GM20000 (cell line): ENCODE measurements at regions not wholly inside any gene's neighbourhood (a gene's known extent, or its start where the extent isn't known, plus 50 kb on each side); places are given as distances from the start of the nearest gene placed in this dataset.

ENCODE experiments used
- DNase-seq: peaks from one replicate; pipeline ENCODE4 v3.0.0; 2012; ENCODE audit warnings: low spot score
- TF ChIP-seq, protein P1 (sequence below): IDR thresholded peaks from 2 replicates; pipeline ENCODE4 v1.5.1; 2012; ENCODE audit warnings: mild to moderate bottlenecking, control low read depth; ENCODE audit errors: extremely low read depth, missing control alignments

DNA sequence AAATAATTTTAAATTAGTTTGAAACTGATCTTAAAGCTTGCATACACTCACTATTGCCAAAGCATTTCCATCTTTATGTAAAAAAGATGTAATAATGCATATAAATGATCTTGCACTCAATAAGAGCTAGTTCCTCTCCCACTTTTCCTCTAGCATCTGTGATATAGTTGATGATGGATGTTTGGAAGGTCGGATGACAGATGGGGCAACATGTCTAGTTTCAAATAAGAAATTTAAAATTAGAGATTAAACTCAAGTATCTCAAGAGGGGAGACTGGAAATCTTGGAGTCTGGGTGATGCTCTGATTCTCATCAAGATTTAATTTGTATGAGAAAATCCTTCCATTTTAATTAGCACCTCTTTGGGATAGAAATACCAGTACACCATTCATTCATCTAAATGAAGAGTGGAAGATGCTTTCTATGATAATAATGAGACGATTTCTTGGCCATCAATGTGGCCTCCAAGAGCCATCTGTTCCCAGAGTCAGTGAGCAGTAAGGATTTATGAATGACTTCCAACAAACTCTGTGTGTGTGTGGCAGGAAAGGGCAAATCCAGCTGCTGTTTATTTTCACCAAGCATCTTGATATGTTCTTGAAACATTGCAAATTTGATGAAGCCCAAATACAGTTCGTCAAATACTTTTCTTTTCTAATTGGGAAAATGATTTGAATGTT, 616.3 kb upstream of the CDH8 start:
- TF ChIP-seq, protein P1, sequence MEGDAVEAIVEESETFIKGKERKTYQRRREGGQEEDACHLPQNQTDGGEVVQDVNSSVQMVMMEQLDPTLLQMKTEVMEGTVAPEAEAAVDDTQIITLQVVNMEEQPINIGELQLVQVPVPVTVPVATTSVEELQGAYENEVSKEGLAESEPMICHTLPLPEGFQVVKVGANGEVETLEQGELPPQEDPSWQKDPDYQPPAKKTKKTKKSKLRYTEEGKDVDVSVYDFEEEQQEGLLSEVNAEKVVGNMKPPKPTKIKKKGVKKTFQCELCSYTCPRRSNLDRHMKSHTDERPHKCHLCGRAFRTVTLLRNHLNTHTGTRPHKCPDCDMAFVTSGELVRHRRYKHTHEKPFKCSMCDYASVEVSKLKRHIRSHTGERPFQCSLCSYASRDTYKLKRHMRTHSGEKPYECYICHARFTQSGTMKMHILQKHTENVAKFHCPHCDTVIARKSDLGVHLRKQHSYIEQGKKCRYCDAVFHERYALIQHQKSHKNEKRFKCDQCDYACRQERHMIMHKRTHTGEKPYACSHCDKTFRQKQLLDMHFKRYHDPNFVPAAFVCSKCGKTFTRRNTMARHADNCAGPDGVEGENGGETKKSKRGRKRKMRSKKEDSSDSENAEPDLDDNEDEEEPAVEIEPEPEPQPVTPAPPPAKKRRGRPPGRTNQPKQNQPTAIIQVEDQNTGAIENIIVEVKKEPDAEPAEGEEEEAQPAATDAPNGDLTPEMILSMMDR = no peak
- DNase-seq = no peak

DNA sequence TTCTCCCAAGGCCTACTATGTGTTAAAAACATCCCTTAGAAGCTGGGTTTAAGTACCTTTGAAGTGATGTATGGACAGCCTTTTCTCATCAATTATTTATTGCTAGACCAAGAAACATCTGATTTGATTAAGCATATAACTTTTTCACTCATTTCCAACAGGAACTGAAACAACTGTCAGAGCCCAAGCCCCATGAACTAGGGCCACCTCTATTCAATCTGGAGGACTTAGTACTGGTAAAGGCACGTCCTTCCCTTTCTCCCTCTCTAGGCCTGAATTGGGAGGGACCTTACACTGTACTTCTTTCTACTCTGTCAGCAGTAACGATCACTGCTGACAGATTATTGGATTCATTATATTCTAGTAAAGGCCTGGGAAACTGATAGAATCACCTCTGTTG, 612.0 kb upstream of the CDH8 start:
- no peak for DNase-seq
- TF ChIP-seq, protein P1 = no peak

DNA sequence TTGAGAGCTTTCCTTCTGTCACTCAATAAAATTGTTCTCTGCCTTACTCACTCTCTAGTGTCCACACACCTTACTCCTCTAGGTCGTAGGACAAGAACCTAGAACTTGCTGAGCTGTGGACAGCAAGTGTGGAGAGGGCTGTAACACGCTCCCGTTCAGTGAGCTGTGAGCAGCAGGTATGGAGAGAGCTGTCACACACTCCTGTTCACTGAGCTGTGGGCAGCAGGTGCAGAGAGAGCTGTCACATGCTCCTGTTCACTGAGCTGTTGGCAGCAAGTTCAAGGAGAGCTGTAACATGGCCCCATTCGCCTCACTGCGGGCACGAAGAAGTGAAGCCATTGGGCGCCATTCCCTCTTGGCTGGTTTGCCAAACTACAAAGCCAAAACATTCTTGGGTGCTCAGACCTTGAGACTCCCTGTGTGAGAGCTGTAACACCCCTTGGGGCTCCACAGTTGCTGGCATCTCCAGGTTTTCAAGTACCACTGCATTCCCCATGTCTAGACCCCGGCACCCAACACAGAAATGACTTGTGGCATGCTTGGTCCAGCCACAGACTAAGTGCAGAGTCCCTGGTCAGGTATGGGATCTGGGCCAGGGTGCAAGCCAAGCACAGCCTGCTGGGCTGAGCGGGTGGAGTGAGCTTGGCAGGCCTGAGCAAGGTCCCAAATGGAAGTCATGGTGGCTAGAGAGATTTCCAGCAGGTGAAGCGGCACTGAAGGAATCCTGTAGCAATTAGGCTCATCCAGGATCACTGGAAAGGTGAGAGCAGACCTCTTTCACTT, 608.0 kb upstream of the CDH8 start:
- no peak for DNase-seq
- TF ChIP-seq, protein P1 = no peak

DNA sequence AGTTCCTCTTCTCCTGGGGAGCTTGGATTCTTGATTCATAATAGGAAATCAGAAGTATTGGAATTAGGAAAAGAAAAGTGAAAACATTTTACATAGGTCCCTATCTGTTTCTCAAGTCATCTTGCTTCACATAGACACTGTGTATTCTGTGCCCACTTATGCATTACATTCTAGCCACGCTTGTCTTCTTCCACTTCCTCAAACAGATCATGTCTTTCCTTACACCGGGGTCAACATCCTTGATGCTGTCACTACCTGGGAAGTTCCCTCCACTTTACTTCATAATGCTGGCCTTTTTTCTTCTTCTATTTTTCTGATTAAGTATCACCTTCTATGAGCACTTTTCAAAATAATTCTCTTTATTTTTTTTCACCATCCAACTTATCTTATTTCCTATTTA, 606.4 kb upstream of the CDH8 start:
- DNase-seq = no peak
- TF ChIP-seq, protein P1 = no peak

DNA sequence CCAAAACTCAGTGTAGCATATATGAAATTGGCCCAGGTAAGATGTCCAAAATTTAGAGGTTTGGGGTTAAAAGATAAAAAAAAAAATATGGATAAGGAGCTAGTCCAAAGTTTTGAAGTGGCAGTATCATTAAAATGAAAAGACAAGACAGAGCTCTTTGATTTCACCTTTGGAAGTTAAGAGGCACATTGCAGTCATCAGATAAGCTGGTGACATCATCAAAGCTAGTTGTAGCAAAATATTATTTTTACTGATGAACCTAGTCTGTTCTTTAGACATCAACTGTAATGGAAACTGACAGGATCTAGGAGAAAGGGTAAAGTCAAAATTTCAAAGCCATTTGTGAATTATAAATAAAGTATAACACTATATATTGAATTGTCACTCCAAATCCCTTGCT, 603.7 kb upstream of the CDH8 start:
- DNase-seq = no peak
- TF ChIP-seq, protein P1 = no peak

DNA sequence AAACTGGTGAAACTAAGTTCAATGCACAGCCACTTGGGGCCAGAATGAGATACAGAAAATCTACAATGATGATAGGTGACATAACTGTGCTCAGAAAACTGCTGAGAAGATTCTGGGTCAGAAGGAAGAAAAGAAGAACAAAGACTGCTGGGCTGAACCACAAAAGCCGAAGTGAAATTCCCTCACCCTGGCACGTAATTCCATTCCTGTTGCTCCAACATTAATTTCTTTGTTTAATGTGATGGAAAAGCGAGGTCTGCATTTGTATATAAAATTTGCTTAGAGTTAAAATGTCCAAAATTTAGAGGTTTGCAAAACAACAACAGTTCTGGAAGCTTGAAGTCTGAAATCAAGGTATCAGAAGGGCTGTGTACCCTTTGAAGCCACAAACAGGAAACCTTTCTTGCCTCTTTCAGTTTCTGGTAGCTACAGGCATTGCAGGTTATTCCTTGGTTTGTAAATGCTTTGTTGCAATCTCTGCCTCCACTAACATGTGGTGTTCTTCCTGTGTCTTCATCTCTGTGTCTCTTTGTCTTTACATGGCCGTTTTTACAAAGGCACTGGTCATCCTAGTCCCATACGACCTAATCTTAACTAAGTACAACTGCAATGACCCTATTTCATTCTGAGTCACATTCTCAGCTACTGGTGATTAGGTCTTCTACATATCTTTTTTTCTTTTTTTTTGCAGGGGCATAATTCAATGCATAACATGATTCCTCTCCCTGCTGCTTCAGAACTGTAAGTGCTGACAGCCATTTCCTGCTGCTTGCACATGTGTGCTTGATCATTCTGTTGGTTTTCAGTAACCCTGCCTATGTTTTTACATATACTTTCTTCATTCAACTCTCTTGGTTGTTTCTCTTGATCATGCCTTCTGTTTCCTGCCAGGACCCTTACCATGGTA, 603.0 kb upstream of the CDH8 start:
- TF ChIP-seq, protein P1 = no peak
- peak; percentile 7 for DNase-seq

DNA sequence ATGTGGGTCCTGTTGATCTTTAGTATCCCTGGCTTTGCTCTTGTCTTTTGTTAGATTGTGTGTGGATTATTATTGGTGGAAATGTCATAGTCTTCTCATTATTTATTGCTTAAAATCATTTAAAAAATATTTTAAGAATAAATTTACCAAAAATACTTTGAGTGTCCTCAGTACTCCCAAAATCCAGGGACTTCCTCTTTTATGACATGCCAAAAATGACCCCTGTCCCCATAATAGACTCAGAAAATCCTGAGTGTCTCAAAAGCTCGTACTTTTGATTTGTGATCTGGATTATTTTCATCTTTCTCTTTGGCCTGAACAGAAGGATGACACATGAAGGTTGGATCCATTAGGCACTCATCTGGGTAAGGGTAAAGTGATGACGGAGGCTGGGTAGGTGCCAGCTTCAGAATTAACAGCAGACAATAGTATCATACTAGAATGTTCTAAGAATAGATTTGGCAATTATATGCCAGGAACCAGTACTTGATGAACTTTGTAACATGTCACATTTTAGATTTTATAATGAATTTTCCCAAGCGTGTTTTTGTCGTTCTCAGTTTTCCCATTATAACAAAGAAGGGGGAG, 602.2 kb upstream of the CDH8 start:
- DNase-seq = no peak
- TF ChIP-seq, protein P1 = no peak
